Prostate gland (tissue), 2 donors: ENCODE measurements at regions not wholly inside any gene's neighbourhood (a gene's known extent, or its start where the extent isn't known, plus 50 kb on each side); places are given as distances from the start of the nearest gene placed in this dataset.

ENCODE experiments used
- DNase-seq: peaks from one replicate; pipeline ENCODE4 v3.0.0-alpha.2; 2019; ENCODE audit warnings: low spot score
- H3K27ac ChIP-seq, 2 donors: fragments of 200-600 bp; sonication (generic); 2 replicates each; pipeline ENCODE4 v1.5.1; 2017 to 2019
- H3K27me3 ChIP-seq: fragments of 200-600 bp; sonication (generic); replicated peaks from 2 replicates; pipeline ENCODE4 v1.5.1; 2019; ENCODE audit not compliant: insufficient read depth
- H3K36me3 ChIP-seq, 2 donors: fragments of 200-600 bp; sonication (generic); 1 replicate in 1 of 2; 2 replicates in 1 of 2; pipeline versions ENCODE4 v1.5.1 to v1.8.1; 2017 to 2019
- H3K4me1 ChIP-seq: fragments of 200-600 bp; sonication (generic); replicated peaks from 2 replicates; pipeline ENCODE4 v1.5.1; 2019
- H3K4me3 ChIP-seq, 2 donors: fragments of 200-600 bp; sonication (generic); 2 replicates each; pipeline ENCODE4 v1.5.1; 2017 to 2019
- H3K9me3 ChIP-seq: fragments of 200-600 bp; sonication (generic); 2 replicates; pipeline ENCODE4 v1.5.1; 2017
- POLR2A ChIP-seq: fragments of 450-650 bp; IDR thresholded peaks from one replicate; pipeline ENCODE4 v1.6.1; 2016; ENCODE audit warnings: antibody characterized with exemption, mild to moderate bottlenecking
- POLR2AphosphoS5 ChIP-seq: sonication (generic); formaldehyde crosslinking; IDR thresholded peaks from one replicate; pipeline ENCODE4 v1.6.1; 2017; ENCODE audit warnings: antibody characterized with exemption
- WGBS: methylation state at CpG from one replicate; pipeline ENCODE4 v1.1.5; 2018; 5-methylcytosine and 5-hydroxymethylcytosine counted together
- intact Hi-C: fragments of 100-400 bp; cut with DNase I; formaldehyde crosslinking; loops from one replicate; pipeline ENCODE4 v1.14.2; 2022
- TF ChIP-seq, protein P1 (sequence below), 4 experiments: fragments of 200-600 bp in 2 of 4; fragments of 450-650 bp in 2 of 4; sonication (generic) in 2 of 4; IDR thresholded peaks; 1 replicate in 3 of 4; 2 replicates in 1 of 4; pipeline ENCODE4 v1.5.1; 2016 to 2019; ENCODE audit warnings: antibody characterized with exemption in 4 of 4, mild to moderate bottlenecking in 2 of 4, moderate library complexity in 2 of 4

DNA sequence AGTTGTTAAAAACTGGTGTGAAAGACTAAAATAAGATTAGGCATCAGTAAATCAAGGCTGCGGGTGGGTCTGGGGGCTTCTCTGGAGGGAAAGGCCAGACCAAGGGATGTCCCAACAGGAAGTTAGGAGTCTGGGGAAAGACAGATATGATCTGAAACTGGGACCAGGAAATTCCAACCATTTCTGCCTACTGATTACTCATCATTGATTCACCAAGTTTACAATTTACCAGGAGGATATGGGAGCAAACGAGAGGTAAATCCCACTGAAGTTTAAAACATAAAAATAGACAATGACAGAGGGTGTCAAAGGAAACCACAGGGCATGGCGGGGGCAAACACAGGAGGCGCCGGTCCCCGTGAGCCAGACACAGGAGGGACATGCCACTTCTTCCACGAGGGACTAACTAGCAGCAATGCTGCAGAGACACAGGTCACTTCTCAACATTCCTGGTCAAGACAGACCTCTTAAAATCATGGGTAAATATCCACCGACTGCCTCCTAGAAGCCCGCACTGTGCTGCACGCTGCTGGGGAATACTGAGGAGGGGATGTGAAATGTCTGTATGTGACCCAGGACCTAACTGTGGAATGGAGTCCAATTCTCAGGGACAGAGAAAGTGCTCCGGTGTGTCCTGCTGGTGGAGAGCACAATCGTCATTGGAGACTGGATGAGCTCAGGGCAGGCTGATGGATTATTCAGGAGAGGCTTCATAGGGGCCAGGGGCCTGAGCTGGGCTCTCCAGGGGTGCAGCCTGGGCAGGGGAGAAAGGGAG, 153.4 kb upstream of the KLF14 start:
- Histone ChIP-seq H3K4me1 (no peaks in the 10 kb centered on the region), H3K27ac (peak overlapping the region; percentile 9 to 18), H3K36me3 (peaks cover 0 to 3% of the 10 kb centered on the region in 2 donors), H3K4me3 (no peak overlapping the region), H3K9me3 (no peaks in the 10 kb centered on the region), H3K27me3 (no peaks in the 10 kb centered on the region)
- 68% methylated on average over 12 of the region's 12 CpGs for WGBS
- TF ChIP-seq POLR2A (no peak), POLR2AphosphoS5 (no peak)
- TF ChIP-seq, protein P1, sequence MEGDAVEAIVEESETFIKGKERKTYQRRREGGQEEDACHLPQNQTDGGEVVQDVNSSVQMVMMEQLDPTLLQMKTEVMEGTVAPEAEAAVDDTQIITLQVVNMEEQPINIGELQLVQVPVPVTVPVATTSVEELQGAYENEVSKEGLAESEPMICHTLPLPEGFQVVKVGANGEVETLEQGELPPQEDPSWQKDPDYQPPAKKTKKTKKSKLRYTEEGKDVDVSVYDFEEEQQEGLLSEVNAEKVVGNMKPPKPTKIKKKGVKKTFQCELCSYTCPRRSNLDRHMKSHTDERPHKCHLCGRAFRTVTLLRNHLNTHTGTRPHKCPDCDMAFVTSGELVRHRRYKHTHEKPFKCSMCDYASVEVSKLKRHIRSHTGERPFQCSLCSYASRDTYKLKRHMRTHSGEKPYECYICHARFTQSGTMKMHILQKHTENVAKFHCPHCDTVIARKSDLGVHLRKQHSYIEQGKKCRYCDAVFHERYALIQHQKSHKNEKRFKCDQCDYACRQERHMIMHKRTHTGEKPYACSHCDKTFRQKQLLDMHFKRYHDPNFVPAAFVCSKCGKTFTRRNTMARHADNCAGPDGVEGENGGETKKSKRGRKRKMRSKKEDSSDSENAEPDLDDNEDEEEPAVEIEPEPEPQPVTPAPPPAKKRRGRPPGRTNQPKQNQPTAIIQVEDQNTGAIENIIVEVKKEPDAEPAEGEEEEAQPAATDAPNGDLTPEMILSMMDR (IDR thresholded peaks at IDR 0.05): no peak
- DNase-seq: no peak
- intact Hi-C loops: no loop called here

DNA sequence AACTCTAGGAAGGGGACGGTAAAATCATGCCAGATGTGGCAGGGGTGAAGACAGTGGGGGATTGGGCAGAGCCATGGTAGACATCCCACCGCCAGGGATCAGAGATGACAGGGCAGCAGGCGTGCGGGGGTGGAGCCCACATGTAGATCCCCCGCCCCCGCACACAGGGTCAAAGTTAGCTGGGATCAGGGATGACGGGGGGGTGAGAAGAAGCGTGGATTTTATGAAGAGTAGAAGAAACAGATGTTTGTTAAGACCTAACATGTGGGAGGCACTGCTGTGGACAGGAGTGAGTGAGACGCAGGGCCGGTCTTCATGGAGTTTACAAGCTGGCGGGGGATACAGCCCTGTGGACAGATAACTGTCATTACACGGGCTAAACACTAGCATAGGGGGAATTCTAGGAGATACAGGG, 154.0 kb upstream of the KLF14 start:
- Histone ChIP-seq H3K27me3 (no peaks in the 10 kb centered on the region), H3K36me3 (peaks cover 0 to 3% of the 10 kb centered on the region in 2 donors), H3K4me3 (no peak overlapping the region), H3K9me3 (no peaks in the 10 kb centered on the region), H3K27ac (peak overlapping the region; percentile 9 to 18), H3K4me1 (no peaks in the 10 kb centered on the region)
- WGBS: 79% methylated on average over 12 of the region's 12 CpGs
- intact Hi-C loops: no loop called here
- DNase-seq: no peak
- no peak for TF ChIP-seq POLR2A
- no peak for TF ChIP-seq POLR2AphosphoS5
- TF ChIP-seq, protein P1 (IDR thresholded peaks at IDR 0.05): no peak

DNA sequence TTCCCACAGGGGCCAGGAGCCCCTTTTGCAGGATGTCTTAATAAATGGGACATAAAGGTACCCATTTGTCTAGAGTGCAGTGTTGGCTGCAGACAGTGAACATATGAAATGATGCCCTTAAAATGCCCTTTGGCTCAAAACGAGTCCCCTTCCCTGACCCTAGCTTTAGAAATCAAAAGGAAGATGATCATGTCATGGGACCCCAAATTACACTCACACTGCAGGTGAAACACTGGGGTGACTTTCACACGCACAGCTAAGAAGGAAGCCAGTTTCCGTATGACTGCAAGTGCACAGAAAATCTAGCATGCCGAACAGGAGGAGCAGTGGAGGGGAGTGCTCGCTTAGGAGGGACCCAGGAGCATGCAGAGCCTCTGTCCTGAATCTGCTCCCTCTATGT, 154.5 kb upstream of the KLF14 start:
- no peaks in the 10 kb centered on the region for H3K9me3 ChIP-seq
- WGBS: 84% methylated on average over 5 of the region's 5 CpGs
- no peaks in the 10 kb centered on the region for H3K27me3 ChIP-seq
- no peak for DNase-seq
- H3K4me3 ChIP-seq: no peak overlapping the region
- intact Hi-C loops: no loop called here
- TF ChIP-seq POLR2A: no peak
- TF ChIP-seq, protein P1 (IDR thresholded peaks at IDR 0.05): no peak
- peaks cover 0 to 3% of the 10 kb centered on the region in 2 donors for H3K36me3 ChIP-seq
- peak overlapping the region; percentile 4 to 18 for H3K27ac ChIP-seq
- no peaks in the 10 kb centered on the region for H3K4me1 ChIP-seq

DNA sequence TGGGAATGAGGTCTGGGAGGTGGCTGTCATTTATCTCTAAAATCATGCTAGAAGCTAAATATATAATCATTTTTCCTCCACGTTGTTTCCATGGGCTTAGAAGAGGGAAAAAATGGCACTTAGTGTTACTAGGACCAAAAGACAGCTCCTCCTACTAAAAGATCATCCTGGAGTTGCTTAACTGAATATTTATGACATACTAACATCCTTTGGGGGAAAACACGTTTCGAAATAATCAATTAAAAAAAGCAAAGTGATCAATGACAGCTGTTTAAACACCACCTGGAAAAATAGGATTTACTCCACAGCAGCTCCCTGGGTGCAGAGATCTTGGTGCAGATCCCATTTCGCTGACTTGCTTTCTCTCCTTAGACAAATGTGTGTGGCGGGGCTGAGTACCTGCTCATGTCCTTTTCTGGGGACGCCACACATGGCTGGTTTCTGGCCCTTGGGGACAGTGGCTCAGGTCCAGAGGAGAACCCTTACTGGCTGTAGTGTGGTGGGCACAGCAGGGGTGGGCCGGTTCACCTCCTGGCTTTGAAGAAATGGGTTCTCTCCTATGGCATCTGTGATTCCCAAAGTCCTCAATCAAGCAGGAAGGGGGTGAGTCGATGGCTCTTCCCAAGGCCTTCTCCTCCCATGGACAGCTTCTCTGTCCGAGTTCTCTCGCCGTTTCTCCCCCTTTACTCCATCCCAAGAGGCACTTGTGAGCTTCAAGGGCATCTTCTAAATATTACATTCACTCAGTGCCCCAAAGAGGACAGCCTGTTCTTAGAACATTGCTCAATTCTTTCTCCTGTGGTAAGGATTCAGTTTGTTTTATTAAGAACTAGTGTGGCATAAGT, 156.4 kb upstream of the KLF14 start:
- Histone ChIP-seq H3K36me3 (no peaks in the 10 kb centered on the region), H3K4me3 (no peak overlapping the region), H3K9me3 (no peaks in the 10 kb centered on the region), H3K27me3 (no peaks in the 10 kb centered on the region), H3K4me1 (no peaks in the 10 kb centered on the region), H3K27ac (peak overlapping the region; percentile 73 to 86)
- 76% methylated on average over 11 of the region's 11 CpGs for WGBS
- intact Hi-C loops: loop anchor here (5.0 to 10.0 kb wide), 2 partner anchors 122 to 534 kb away; no protein-coding TSS in a partner anchor
- DNase-seq: no peak
- TF ChIP-seq, protein P1 (IDR thresholded peaks at IDR 0.05): no peak
- TF ChIP-seq POLR2AphosphoS5 (peak; percentile 47), POLR2A (no peak)
